Renal pelvis (tissue), 1 donor: ENCODE measurements at regions not wholly inside any gene's neighbourhood (a gene's known extent, or its start where the extent isn't known, plus 50 kb on each side); places are given as distances from the start of the nearest gene placed in this dataset.

Source experiments
- DNase-seq: peaks from one replicate; pipeline ENCODE4 v3.0.0-alpha.2; 2013

DNA sequence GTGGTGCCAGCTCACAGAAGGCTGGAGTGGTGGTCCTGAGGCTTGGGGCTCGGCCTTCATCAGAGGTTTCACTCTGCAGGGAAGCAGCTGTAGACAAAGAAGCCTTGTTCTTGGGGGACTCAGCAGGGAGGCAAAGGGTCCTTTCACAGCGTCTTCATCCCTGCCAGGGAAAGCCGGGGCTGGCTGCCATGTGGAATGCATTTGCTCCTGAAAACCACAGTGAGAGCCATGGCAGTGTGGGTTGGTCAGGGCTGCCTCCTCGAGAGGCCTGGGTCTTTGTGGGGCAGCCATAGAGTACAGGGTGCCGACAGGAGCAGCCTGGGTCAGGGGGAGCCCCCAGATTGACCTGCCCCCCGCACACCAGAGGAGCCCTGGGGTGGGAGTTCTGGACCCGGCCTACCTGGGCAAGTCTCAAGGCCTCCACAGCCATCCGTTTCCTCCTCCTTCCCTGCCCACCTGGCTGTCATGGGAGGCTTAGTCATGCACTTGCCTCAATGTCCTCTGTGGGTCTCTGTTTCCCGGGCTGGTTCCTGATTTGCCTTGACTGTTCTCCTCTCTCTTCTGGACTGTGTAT lies 144.0 kb downstream of the CDC5L start:
- no peak for DNase-seq

DNA sequence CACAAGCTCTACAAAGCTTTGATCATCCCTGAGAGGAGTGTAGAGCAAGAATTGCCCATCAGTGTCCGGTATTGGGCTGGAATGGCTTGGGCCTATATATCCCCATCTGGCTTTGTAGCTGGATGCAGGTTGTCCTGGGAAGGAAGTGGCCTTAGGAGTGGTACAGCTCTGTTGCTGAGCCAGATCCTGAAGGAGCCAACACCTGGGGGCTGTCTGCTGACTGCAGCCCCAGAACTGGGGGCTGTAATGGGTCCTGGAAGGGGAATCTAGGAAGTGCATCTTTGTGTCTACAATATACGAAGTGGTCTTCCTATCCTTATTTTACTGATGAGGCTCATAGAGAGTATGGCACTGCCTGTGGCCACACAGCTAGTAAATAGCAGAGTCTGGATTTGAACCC lies 145.9 kb downstream of the CDC5L start:
- no peak for DNase-seq

DNA sequence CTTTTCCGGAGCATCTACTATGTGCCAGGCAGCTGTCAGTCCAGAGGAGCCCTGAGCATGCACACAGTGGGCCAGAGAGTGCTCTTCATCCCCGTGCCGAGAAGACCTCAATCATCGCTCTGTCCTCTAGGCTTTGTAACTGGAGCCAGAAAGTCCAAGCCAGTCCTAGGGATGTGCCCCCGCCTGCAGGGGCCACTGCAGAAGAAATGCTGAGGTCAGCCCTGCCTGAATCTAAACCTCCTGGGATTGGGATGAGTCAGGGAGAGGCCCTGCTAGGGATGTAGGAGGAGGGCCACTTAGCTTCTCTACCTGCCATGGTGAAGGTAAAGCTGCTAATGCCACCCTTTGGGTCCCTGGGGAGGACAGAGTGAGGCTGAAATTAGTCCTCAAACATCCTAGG lies 146.8 kb downstream of the CDC5L start:
- DNase-seq = no peak

DNA sequence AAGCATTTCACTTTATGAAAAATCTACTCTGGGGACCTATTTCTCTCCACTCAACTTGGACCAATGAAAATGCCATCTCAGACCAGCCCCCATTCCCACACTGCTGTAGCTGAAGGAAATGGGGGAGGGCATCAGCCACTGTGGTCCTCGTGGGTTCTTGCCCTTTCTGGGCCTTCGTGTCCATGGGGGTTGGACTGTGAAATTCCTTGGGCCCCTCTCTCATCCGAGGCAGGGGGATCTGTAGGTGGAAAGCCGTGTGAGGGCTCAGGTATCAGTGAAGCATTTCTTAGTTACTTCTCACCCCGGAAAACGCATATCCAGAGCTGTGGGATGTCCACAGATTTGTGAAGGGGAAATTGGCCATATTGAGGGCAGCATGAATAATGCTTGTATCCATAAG lies 147.9 kb downstream of the CDC5L start:
- DNase-seq = no peak

DNA sequence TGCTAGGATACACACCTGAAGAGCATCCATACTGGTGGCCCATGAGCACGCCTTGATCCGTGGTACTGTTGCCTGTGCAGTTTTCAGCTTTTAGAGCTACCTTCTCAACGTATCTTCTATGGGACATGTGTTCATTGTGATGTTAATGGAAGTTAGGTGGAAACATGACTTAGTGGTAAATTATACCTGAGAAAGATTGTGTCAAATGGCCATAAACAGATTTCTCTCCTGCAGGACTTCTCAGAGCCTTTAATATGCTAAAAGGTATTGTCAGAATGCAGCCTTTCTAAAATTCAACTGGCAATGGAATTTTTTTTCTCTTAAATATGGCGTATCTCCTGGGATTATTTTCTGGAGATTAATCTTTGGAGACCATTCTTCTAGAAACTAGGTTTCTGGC lies 148.5 kb downstream of the CDC5L start:
- no peak for DNase-seq

DNA sequence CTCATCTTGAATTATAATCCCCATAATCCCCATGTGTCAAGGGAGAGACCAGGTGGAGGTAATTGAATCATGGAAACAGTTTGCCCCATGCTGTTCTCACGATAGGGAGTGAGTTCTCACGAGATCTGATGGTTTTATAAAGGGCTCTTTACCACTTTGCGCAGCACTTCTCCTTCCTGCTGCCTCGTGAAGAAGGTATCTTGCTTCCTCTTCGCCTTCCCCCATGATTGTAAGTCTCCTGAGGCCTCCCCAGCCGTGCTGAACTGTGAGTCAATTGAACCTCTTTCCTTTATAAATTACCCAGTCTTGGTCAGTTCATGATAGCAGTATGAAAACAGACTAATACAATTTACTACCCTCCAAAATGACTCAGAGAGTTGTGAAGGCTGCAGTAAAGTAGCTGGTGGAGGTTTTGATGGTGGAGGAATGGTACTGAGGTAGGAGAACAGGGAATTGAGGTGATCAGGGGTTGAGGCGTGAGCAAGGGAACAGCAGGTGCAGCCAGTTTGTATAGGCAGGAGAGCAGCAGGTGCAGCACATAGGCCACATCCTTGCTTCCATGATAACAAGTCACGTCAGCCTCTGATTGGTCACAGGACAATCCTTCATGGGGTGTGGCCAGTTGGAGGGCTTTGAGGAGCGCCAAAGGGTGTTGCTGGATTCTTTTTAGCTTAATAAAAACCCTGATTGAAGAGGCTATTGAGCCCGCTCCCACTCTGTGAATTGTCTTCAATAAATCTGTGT lies 150.0 kb downstream of the CDC5L start:
- no peak for DNase-seq

DNA sequence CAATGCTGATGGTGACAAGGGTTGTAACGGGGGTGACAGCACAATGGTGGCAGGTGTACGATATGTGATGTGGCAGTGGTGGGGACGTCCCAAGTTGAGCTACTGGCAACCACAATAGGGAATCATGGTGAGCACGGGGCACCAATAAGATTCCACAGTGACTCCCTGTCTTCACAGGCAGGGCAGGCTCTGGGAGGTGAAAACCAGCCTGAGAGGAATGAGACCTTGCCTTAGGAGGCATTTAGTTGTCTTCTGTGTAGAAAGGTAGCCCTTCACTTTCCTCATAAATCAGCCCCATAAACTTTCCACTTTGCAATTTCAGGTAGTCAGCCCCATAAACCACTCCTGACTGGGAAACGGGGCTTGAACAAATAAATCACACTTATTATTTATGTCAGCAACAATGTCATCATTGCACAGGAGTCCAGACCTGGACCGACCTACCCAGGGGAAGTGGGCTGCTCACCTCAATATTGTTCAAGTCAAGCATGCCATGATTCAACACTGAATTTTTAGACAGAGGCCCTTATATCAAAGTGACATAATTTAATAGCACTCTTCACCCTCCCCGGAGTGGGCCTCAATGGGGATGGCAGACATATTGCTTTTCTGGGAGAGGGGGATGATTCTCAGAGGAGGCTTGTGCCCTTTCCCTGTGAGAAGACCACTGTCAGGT lies 150.8 kb downstream of the CDC5L start:
- DNase-seq = no peak

DNA sequence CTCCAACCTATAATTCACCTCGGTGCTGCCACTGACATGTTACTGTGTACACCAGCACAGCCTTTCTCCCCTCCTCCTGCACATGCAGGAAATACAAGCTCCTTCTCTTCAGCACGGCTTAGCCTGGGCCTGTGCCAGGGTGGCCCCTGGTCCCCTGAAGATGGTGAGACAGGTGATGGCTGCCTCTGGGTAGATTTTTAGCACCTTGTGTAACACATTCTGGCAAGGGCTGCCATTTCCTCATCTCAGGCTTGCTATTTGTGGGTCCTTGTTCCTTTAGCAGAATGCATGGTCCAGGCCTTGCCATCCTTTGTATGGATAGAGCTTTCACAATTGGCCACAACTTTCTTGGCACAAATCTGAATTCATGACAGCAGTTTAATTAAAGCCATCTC lies 151.3 kb downstream of the CDC5L start:
- no peak for DNase-seq

DNA sequence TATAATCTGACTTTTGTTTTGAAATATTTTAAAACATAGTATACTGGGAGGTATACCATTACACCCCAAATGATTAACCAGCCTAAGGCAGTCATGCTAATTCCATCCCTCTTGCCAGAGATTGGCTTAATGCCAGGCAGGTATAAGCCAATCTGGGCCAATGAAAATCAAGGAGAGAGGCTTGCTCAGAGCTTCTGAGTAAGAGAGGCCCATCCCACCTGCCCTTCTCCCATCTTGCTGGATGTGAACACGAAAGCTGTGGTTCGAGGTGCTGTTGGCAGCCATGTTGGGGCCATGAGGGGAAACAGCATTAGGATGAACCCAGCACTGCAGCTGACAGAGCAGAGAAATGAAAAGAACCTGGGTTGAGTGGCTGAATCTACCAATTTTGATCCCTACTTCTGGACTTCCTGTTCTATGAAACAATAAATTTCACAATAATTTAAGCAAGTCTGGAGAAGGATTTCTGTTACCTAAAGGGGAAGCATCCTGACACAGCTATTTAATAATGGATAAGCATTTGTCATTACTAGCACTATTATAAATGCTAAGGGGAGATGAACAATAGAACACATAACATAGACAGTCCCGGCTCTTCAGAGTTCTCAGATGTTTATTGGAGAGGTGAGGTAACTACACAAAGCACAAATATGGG lies 152.3 kb downstream of the CDC5L start:
- DNase-seq = no peak

DNA sequence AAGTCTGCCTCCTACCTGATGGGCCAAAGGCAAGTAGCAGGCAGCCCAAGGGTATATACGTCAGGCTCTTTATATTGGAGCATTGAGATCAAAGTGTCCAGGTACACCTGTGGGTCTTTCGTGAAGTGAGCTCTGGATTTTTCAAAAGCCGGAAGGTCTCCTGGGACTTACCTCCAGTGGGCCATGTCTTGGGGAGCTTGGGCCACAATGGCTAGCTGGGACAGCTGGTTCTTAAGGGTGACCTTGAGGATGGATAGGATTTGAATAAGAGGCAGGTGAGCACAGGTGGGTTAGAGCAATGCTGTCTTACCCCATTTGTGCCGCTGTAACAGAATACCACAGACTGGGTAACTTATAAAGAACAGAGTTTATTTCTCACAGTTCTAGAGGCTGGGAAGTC lies 153.4 kb downstream of the CDC5L start:
- no peak for DNase-seq

DNA sequence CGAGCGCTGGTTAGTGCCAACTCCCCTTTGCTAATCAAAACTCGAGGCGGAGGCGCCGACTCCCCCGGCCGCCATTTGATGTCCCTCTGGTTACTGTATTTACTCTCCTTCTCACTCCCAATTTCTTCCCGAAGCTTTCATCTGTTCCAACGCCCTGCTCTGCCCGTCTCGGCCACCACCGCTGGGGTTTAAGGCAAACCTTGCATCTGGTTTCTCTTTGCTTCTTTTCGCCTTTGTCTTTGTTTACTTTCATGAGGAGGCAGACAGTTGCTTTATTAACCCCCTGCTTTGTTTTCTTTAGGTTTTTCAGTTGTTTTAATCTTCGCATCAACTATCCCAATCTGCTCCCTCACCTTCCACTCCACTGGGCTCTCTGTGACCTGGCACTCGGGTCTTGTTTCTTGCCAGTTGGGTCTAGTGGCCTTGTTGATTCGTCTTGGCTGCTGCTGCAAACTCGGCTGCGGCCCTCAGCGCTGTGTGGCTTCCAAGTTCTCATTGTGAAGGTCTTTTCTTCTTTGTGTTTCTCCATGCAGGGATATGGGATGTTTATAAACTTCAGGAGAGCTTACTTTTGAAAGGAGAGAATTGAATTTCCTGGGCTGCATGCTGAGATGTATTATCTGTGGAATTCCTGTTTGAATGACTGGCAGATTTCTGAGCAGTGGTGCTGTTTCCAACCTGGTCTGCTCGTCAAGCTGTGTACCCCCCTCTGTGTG lies 155.1 kb downstream of the CDC5L start:
- no peak for DNase-seq

DNA sequence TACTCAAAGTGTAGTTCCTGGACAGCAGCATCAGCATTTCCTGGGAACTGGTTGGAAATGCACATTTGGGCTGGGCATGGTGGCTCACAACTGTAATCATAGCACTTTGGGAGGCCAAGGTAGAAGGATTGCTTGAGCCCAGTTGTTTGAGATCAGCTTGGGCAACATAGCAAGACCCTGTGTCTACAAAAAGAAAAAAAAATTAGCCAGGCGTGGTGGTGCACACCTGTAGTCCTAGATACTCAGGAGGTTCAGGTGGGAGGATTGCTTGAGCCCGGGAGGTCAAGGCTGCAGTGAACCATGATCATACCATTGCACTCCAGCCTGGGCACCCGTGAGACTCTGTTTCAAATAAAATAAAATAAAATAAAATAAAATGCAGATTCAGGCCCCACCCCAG lies 156.2 kb downstream of the CDC5L start:
- DNase-seq = no peak

DNA sequence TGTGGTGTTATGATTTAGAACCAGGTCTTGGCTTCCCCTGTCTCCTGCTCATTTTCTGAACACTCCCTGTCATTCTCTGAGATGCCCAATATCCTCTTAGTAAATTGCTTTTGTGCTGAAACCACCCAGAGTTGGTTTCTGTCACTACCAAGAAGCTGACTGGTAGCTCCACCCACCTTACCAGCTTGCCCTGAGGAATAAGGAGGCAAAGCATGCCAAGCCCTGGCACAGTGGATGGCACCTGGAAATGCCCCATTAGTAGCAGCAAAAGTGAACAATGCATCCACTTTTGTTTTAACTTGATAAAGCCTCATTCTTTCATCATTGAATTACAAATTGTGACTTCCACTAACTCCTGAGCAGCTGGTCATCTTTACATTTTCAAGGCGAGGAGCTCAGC lies 157.7 kb downstream of the CDC5L start:
- no peak for DNase-seq

DNA sequence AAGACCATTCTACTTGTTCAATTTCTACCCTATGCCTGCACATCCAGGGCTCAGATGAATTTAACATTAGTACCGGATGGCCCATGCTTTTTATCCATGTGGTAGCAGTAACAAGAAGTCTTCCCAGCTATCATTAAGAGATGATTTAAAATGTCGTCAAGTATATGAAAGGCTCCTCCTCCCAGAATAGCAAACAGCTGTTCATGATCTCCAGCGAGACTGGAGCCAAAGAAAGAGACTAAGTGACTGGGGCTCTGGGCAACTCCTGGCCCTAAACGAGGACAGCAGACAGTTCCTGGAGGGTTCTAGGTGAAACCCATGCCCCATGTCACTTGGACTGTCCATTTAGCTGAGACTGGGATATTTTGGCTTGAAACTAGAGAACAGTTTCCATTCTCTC lies 160.8 kb downstream of the CDC5L start:
- no peak for DNase-seq

DNA sequence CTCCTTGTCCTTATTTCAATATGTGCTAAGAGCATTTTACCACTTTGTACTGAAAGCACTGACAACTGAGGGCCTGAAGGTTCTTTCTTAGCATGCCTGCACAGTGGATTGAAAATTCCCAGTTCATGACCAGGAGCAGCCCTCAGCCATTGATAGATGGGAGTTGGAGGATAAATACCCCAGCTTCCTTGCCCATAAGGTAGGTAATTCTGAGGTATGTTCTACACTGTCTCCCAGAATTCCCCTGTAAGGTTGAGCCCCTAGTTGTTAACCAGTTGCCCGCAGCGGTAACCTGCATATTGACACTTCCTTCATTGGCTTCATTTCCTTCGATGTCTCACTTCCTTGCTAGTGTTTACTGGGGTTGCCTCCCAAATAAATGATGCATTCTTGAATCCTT lies 162.0 kb downstream of the CDC5L start:
- DNase-seq = no peak

DNA sequence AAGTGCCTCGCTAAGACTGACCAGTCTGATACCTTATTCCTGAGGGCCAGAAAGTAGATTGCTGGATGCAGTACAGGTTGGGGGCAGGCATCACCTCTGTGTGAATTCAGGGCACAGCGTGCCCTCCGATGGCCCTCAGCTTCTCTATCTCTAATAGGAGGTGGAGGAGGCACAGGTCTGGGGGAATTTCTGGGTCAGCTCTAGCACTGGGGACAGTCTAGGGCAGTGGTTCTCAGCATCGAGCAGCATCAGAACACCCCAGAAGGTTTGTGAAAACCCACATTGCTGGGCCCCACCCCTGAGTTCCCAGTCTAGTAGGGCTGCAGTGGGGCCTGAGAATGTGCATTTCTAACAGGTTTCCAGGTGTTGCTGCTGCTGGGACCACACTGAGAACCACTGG lies 166.7 kb downstream of the CDC5L start:
- no peak for DNase-seq

DNA sequence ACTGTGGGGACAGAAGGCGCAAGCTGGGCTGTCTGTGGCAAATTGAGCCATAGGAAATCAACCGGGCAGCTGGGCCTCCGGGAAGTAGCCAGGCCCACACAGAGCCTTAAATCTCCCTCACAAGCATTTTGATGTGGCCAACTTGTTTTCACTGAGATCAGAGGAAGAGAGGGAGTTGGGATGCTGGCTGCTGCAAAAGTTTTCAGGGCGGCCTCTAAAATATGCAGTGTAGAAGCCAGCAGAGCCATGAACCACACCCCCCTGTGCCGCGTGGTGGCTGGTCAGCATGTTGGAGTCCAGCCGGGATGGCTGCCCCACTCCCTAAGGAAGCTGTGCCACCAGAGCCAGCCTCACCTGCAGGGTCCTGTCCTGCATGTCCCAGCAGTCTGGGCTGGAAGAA lies 167.4 kb downstream of the CDC5L start:
- DNase-seq = no peak

DNA sequence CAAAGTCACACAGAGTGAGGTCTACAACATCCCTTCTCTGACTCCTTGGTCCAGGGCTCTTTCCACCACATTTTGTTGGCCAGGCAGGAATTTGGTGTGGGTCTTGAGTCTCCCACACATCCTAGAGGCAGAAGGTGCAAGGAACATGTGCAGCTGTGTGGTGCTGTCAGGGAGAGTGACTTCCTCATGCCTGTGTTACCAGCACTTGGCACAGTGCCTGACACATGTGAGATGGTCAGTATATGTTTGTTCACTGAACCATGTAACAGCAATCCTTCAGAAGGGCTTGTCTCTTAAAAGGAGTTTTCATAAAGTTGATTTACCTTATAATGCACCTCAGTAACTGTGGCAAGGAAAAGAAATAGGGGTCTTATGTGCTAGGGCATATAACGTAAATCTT lies 168.5 kb downstream of the CDC5L start:
- no peak for DNase-seq

DNA sequence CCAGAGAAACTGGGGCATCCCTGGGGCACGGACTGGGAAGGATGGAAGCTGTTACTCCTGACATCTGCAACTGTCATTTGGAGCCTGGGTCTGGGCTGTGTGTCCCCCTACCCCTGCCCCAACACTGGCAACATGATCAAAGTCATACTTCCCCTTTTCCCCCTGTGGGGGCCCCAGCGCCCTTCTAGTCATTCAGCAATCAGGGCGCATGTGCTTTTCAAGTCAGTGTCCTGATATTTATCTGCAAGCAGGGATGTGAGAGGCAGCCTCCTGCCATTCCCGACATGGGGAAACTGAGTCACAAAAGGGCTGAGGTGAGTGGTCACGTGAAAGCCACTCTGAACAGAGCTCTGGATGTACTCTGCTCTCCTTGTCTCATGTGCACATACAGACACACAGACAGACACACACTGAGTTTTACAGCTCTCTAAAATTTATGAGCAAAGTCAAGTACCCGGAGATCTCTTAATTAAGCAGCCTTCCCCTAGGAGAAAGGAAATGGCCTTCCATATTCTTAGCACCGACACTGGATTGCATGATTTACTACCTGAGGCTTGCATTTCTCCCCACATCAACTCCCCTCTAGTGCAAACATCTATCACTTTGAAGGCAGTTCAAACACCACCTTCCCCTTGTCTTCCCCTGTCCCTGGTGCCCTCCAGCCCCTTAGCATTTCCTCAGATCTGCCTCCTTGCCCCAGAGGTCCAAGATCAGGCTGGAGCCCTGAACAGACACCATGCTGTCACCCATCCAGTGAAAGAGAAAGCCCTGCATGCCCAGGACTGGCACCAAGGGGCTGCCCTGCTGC lies 170.7 kb downstream of the CDC5L start:
- peak; percentile 87 for DNase-seq

DNA sequence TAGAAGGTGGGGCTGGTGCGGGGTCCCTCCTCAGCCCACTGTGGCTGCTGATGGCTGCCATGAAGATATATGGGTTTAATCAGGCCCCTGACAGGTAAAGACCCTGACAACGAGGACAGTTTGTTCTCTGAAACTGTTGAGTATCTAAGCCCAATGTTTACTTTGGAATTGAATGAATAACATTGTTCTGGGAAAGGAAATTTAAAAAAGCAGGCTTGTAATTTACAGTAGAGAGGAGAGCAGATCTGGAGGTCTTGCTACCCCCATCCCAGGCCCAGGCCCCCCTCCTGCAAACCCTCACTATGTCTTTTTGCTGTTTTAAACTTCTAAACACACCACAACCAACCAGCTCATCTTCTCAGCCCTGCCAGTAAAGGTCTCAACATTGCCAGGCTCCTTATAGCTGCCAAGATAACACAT lies 171.3 kb downstream of the CDC5L start:
- peak; percentile 76 for DNase-seq

DNA sequence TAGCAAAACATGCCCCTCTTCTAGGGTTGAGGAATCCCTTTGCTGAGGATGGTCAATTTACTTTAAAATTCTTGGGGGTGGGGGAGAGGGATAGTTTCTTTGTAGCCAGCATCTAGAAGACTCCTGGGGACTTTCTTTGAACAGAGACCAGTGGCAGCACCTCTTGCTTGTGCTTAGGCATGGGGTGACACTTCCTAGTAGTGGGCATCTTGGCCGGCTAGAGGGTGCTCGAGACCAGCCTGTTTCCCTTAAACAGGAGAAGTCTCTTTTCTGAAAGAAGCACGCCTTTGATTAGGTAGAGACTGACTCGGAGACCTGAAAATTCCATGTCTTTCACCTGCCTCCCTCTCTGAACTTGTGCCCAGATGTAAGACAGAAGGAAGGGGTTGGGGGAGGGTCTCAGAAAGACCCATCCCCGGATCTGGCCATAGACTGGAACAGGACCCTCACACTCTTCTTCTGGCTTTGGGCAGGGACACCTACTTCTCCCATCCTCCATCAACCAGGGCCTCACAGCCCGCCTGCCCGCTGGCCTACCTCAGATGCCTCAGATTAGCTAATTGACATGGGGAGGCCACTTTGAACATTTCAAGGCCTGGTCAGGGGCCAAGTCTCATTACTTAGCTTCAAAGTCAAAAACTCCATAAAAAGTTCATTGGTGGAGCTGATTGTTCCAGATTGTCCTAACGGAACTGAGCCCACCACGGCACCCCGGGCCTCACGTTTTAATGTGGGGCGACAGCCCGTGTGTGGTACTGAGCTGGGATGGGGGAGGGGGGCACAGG lies 172.2 kb downstream of the CDC5L start:
- DNase-seq = no peak
